ENCODE measurements at regions not wholly inside any gene's neighbourhood (a gene's known extent, or its start where the extent isn't known, plus 50 kb on each side); places are given as distances from the start of the nearest gene placed in this dataset.
"Not testable (repeated sequence)": the region's sequence is repeated elsewhere in the genome, so short reads cannot be mapped to it uniquely, and the experiment has no call there.

- peak; percentile 36 for DNase-seq (ENCODE audit: low read depth)
Measured at GRCh38 chr15:92821491-92822116, 78.5 kb upstream of the CHD2 start.

DNA sequence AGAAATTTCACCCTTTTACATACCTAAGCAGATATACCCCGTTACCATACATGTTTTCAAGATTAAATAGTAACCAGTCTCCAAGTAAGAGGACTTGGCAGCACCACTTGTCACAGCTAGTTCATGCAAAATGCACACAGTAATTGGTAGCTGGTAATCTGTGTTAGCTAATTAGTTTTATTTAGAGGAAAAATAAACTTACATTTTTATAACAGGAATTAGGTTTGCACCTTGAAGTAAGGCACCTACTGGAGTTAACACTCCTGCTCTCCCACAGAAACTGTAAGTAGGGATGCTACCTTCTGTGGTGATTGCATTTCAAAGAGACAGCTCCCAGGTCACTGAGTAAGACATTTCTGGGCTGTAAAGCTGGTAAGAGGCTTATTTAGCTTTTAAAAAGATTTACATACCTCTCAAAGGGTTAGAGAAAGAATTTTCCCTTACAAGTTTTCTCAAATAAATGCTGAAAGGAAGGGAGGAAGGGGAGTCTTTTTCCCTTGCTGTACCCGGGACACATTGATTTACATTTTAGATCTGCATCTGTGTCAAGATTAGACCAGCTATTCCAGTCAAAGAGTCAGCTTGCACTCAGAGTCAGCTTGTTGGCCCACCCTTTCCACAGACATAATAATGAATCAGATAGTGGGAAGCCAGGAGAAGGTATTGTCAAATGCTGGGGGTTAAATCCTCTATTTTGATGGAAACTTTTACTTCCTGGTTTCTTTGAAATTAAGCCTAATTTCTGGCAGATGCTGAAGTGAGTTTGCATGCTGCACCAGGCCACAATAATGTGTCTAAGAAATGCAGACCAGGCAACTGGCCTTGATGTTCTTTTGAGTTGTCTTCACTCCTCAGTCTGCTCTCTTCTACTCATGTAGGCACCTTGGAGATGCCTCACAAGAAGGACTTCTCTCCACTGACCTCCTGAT is 77.6 kb upstream of the CHD2 start:
- DNase-seq (ENCODE audit: low read depth) = no peak

GRCh38 chr15:92825985-92826384 is 74.1 kb upstream of the CHD2 start:
- DNase-seq (ENCODE audit: low read depth) = no peak

DNA sequence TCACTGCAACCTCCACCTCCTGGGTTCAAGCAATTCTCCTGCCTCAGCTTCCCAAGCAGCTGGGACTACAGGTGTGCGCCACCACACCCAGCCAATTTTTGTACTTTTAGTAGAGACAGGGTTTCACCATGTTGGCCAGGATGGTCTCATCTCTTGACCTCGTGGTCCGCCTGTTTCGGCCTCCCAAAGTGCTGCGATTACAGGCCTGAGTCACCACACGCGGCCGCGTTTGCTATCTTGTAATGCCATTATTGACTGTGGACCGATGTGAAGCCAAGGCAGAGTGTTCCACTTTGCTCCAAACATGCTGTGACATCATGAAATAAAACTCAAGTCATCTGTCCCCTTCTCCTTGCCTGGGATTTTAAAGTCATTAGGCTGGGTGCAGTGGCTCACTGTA is 72.1 kb upstream of the CHD2 start:
- not testable (repeated sequence) for DNase-seq (ENCODE audit: low read depth)

DNA sequence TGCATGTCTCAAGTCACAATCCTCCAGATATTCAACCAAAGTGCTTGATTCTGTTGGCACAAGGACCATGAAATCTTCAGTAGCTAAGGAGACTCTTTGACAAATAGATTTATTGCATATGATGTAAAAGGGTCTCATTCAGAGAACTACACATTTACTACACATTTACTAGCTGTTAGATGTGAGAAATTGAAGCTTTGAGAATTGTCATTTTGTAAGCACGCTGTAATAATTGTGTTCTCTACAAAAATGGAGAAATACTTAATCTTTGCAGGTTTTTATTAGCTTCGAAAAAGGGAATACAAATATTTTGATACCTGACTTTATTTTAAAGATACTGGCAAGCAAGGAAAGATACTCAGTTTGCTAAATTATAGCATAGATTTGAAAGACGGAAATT is 70.2 kb upstream of the CHD2 start:
- no peak for DNase-seq (ENCODE audit: low read depth)

GRCh38 chr15:92831336-92831654 is 68.8 kb upstream of the CHD2 start:
- no peak for DNase-seq (ENCODE audit: low read depth)

DNA sequence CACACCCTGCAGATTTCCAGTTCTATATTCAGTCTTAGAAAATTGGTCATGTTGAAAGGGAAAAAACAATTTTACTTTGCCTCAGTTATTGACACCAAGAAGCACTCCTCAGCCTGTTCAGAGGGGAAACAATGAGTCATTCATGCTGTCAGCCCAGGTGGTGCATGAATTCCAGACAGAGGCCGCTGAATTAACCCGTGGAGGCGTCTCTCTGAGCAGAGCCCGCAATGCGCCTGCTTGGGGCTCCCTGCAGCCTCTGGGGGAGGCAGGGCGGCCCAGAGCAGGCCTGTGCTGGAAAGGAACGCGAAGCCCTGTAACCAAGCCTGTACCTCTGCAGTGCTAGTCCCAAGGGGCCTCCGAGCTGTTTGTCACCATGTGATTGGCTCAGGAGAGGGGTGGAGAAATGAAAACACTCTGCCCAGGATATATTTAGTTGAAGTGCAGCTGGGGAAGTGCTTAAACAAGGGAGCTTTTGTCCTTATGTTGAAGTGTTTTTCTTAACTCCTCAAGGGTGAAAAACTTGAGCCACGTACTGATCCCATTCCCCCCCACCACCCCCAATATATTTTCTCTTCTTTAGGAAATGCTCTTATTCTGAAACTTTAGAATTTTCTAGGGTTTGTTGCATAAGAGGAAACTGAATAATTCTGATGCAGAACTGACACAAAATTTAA is 68.3 kb upstream of the CHD2 start:
- peak; percentile 99 for DNase-seq (ENCODE audit: low read depth)

GRCh38 chr15:92833106-92833433 is 67.1 kb upstream of the CHD2 start:
- DNase-seq (ENCODE audit: low read depth) = no peak

- DNase-seq (ENCODE audit: low read depth) = no peak
Measured at GRCh38 chr15:92833493-92834271, 66.4 kb upstream of the CHD2 start.

DNA sequence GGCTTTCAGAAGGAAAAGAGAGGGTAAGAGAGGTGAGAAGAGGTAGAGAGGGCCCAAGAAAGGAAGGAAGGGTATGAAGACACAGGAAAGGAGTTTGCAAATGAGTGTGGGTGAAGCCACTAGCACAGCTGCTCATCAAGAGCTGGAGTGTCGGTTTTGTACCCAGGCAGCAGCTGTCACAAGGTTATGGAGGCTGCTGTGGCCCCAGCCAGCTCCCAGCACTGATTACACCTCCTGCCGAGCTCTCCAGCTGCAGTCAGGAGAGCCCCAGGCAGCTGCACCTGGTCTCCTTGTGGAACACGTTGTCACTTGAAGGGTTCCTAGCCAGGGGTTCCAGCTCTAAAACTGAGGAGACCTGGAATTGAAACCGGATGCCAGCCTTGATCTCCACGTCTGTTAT is 60.4 kb upstream of the CHD2 start:
- no peak for DNase-seq (ENCODE audit: low read depth)

DNA sequence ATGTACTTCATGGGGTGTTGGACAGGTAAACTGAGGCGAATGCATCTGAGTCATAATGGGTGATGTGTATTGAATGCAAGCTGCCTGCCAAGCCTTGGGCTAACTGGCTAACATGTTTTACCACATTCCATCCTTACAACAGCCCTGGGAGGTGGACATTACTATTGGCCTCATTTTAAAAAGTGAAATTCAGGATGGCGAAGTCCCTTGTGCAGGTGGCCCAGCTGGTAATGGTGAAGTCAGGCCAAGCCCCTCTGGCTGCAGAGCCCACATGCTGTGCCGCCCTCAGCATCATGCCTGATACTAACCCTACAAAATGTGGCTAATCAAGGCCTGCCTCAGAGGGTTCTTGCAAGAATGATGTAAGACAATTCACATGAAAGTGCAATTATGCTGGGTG is 60.0 kb upstream of the CHD2 start:
- DNase-seq (ENCODE audit: low read depth) = no peak

DNA sequence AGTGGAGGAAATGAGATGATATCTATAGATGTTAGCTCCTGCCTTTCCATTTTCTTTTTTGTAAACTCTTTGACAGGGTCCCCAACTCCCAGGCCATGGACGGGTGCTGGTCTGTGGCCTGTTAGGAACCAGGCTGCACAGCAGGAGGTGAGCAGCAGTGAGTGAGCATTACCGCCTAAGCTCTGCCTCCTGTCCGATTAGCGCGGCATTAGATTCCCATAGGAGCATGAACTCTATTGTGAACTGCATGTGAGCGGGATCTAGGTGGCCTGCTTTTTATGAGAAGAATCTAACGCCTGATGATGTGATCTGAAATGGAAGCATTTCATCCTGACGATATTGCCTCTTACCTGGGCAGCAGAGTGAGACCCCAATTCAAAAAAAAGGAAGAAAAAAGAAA is 56.8 kb upstream of the CHD2 start:
- no peak for DNase-seq (ENCODE audit: low read depth)

- DNase-seq (ENCODE audit: low read depth) = no peak
Measured at GRCh38 chr15:92843814-92844213, 56.3 kb upstream of the CHD2 start.

GRCh38 chr15:92845126-92845508 is 55.0 kb upstream of the CHD2 start:
- peak; percentile 67 for DNase-seq (ENCODE audit: low read depth)

DNA sequence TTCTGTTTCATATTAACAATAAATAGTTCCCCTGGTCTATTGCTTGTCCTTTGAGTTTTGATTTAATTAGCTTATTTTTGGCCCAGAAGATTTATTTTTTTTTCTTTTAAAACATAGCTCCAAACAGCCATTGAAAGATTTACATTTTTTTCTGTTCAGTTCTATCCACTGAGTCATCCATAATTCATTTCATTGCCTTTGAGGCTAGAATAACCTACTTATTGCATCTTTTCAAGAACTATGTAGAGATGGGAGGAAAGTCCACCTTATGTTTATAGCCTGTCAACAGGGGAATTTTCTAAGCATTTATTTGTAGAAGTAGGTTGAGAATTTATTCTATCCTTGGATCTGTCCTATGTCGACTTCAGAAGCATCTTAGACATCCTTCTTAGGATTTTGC is 53.4 kb upstream of the CHD2 start:
- no peak for DNase-seq (ENCODE audit: low read depth)

DNA sequence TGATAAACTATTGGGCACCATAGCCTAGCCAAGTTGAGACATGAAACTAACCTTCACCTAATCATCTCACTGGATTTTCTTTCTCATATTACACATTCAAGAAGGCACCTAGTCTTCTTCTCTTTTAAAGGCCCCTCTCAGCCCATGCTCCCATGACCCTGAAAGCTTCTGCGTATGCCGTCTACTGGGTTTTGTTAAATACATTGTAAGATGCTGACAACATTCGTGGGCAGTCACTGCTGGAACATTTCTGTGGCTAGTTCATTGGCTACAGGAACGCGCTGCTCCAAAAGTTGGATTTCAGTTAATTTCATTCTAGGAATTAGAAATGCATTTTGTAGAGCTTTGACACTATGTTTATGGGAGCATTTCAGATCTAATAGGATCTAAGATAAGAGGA is 52.3 kb upstream of the CHD2 start:
- DNase-seq (ENCODE audit: low read depth) = no peak

DNA sequence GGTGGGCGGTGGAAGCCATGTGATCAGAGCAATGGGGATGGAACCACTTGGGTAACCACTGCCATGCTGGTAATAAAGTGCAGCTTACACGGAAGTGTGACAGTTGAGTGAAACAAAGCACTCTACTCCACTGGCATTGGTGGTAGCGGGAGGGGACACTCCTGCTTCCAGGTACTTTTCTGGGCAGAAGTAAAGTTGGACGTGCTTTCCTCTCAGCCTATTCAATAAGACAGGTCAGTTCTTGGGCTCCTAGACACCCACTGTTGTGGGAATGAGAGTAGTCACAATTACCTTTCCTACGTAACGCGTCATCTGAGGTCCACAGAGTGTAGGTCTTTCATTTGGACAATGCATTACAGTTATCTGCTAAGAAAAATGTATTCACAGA is 51.7 kb upstream of the CHD2 start:
- no peak for DNase-seq (ENCODE audit: low read depth)

GRCh38 chr15:92848852-92849598 is 51.1 kb upstream of the CHD2 start:
- DNase-seq (ENCODE audit: low read depth) = peak; percentile 42

GRCh38 chr15:92850218-92850617 is 49.9 kb upstream of the CHD2 start:
- DNase-seq (ENCODE audit: low read depth) = not testable (repeated sequence)

All from RPMI7951 (cell line).